Stomach (tissue), 8 donors: ENCODE measurements at regions not wholly inside any gene's neighbourhood (a gene's known extent, or its start where the extent isn't known, plus 50 kb on each side); places are given as distances from the start of the nearest gene placed in this dataset.

Experiments
- DNase-seq, 2 donors: peaks; one replicate each; pipeline versions ENCODE4 v3.0.0 to v3.0.0-alpha.2; 2013 to 2019
- H3K27ac ChIP-seq, 5 donors: fragments of 200-600 bp in 4 of 5; sonication (generic) in 4 of 5; one replicate each; pipeline ENCODE4 v1.5.1; 2013 to 2019; ENCODE audit warnings: mild to moderate bottlenecking in 1 of 5, moderate library complexity in 1 of 5
- H3K27me3 ChIP-seq, 3 donors: fragments of 200-600 bp; sonication (generic); one replicate each; pipeline ENCODE4 v1.5.1; 2017 to 2019; ENCODE audit warnings: mixed run types in 1 of 3
- H3K36me3 ChIP-seq, 4 donors: fragments of 200-600 bp; sonication (generic); 1 replicate in 3 of 4; 2 replicates in 1 of 4; pipeline ENCODE4 v1.5.1; 2016 to 2019
- H3K4me1 ChIP-seq, 4 donors: fragments of 200-600 bp; sonication (generic); one replicate each; pipeline ENCODE4 v1.5.1; 2016 to 2019
- H3K4me3 ChIP-seq, 4 donors: fragments of 200-600 bp; sonication (generic) in 3 of 4; one replicate each; pipeline ENCODE4 v1.5.1; 2016 to 2019; ENCODE audit warnings: mild to moderate bottlenecking in 1 of 4
- H3K9me3 ChIP-seq, 4 donors: fragments of 200-600 bp; sonication (generic); one replicate each; pipeline ENCODE4 v1.5.1; 2016 to 2019
- CTCF ChIP-seq, 7 experiments: fragments of 450-650 bp in 4 of 7; fragments of 200-600 bp in 3 of 7; sonication (generic) in 3 of 7; IDR thresholded peaks; one replicate each; pipeline ENCODE4 v1.5.1; 2016 to 2019; ENCODE audit warnings: antibody characterized with exemption in 7 of 7, control low read depth in 2 of 7, mild to moderate bottlenecking in 1 of 7
- EP300 ChIP-seq: sonication (generic); formaldehyde crosslinking; IDR thresholded peaks from one replicate; pipeline ENCODE4 v1.6.1; 2017; ENCODE audit warnings: antibody characterized with exemption
- POLR2A ChIP-seq, 4 donors: fragments of 450-650 bp; IDR thresholded peaks; one replicate each; pipeline ENCODE4 v1.6.1; 2016; ENCODE audit warnings: antibody characterized with exemption in 4 of 4, control low read depth in 2 of 4, mild to moderate bottlenecking in 1 of 4, moderate library complexity in 1 of 4
- POLR2AphosphoS5 ChIP-seq, 3 donors: sonication (generic); formaldehyde crosslinking; IDR thresholded peaks; one replicate each; pipeline ENCODE4 v1.6.1; 2016; ENCODE audit warnings: antibody characterized with exemption in 3 of 3
- WGBS, 5 donors: extraction: QIAGEN DNeasy Blood & Tissue Kit in 3 of 5; methylation state at CpG; one replicate each; pipeline versions ENCODE4 v1.1.5 to v1.1.7; 2013 to 2018; 5-methylcytosine and 5-hydroxymethylcytosine counted together
- intact Hi-C: fragments of 100-400 bp; cut with DNase I; formaldehyde crosslinking; loops from one replicate; pipeline ENCODE4 v1.15.1; 2023; ENCODE audit warnings: low total_unique reads
- donor health status: healthy with polysubstance abuse.
- donor health status: Bipolar disorder and iron deficiency.
- donor health status: healthy.

- H3K36me3 ChIP-seq = peaks cover 0 to 18% (median 11%) of the 10 kb centered on the region in 4 donors
- H3K27me3 ChIP-seq = no peaks in the 10 kb centered on the region
- 88 to 100% (median 93%) methylated on average over 1 of the region's 1 CpG for WGBS, 5 donors
- no peak overlapping the region for H3K4me3 ChIP-seq
- intact Hi-C loops = no loop called here
- no peak for DNase-seq
- peaks cover 0 to 4% (median 2%) of the 10 kb centered on the region in 4 donors for H3K4me1 ChIP-seq
- TF ChIP-seq EP300 (no peak), POLR2A (IDR thresholded peaks at IDR 0.05) (no peak), CTCF (IDR thresholded peaks at IDR 0.05) (no peak), POLR2AphosphoS5 (IDR thresholded peaks at IDR 0.05) (no peak)
- no peaks in the 10 kb centered on the region for H3K9me3 ChIP-seq
- no peak overlapping the region for H3K27ac ChIP-seq
Measured at GRCh38 chr10:45532480-45532879, 140.1 kb downstream of the ZFAND4 start.

GRCh38 chr10:45526309-45526905 is 146.2 kb downstream of the ZFAND4 start:
- H3K27me3 ChIP-seq = no peaks in the 10 kb centered on the region
- no peaks in the 10 kb centered on the region for H3K9me3 ChIP-seq
- WGBS, 5 donors = 72 to 83% (median 77%) methylated on average over 3 of the region's 3 CpGs
- TF ChIP-seq POLR2AphosphoS5 (IDR thresholded peaks at IDR 0.05) (no peak), POLR2A (IDR thresholded peaks at IDR 0.05) (no peak), EP300 (no peak), CTCF (IDR thresholded peaks at IDR 0.05) (no peak)
- H3K4me3 ChIP-seq = no peak overlapping the region
- H3K36me3 ChIP-seq = peaks cover 0 to 7% (median 0%) of the 10 kb centered on the region in 4 donors
- peaks cover 0 to 10% (median 0%) of the 10 kb centered on the region in 4 donors for H3K4me1 ChIP-seq
- intact Hi-C loops = no loop called here
- no peak overlapping the region for H3K27ac ChIP-seq
- DNase-seq = peak in 1 of 2 donors; percentile 16

GRCh38 chr10:45520476-45520875 is 146.5 kb downstream of the ALOX5 start:
- Histone ChIP-seq H3K36me3 (no peaks in the 10 kb centered on the region), H3K9me3 (no peaks in the 10 kb centered on the region), H3K4me1 (no peaks in the 10 kb centered on the region), H3K27ac (no peak overlapping the region), H3K27me3 (no peaks in the 10 kb centered on the region), H3K4me3 (no peak overlapping the region)
- DNase-seq = no peak
- WGBS, 5 donors = 92 to 99% (median 97%) methylated on average over 4 of the region's 4 CpGs
- no peak for TF ChIP-seq POLR2AphosphoS5 (IDR thresholded peaks at IDR 0.05)
- no peak for TF ChIP-seq POLR2A (IDR thresholded peaks at IDR 0.05)
- TF ChIP-seq EP300 = no peak
- no peak for TF ChIP-seq CTCF (IDR thresholded peaks at IDR 0.05)
- intact Hi-C loops = no loop called here

GRCh38 chr10:45518741-45519140 is 144.7 kb downstream of the ALOX5 start:
- Histone ChIP-seq H3K4me3 (no peak overlapping the region), H3K9me3 (no peaks in the 10 kb centered on the region), H3K4me1 (peaks cover 0 to 13% (median 4%) of the 10 kb centered on the region in 4 donors), H3K27me3 (no peaks in the 10 kb centered on the region), H3K36me3 (no peaks in the 10 kb centered on the region), H3K27ac (no peak overlapping the region)
- TF ChIP-seq EP300 (no peak), POLR2A (IDR thresholded peaks at IDR 0.05) (no peak), CTCF (IDR thresholded peaks at IDR 0.05) (no peak), POLR2AphosphoS5 (IDR thresholded peaks at IDR 0.05) (no peak)
- no peak for DNase-seq
- intact Hi-C loops = no loop called here
- WGBS, 5 donors = 92 to 100% (median 97%) methylated on average over 1 of the region's 1 CpG
